Uterus (tissue), 2 donors: ENCODE measurements at regions not wholly inside any gene's neighbourhood (a gene's known extent, or its start where the extent isn't known, plus 50 kb on each side); places are given as distances from the start of the nearest gene placed in this dataset.

Source experiments
- POLR2A ChIP-seq, 2 donors: fragments of 450-650 bp; IDR thresholded peaks; one replicate each; pipeline ENCODE4 v1.6.1; 2016; ENCODE audit warnings: antibody characterized with exemption in 2 of 2, mild to moderate bottlenecking in 1 of 2, moderate library complexity in 1 of 2
- TF ChIP-seq, protein P1 (sequence below), 4 experiments: fragments of 200-600 bp in 2 of 4; fragments of 450-650 bp in 2 of 4; sonication (generic) in 2 of 4; IDR thresholded peaks; one replicate each; pipeline ENCODE4 v1.5.1; 2016 to 2019; ENCODE audit warnings: antibody characterized with exemption in 4 of 4, mild to moderate bottlenecking in 2 of 4, moderate library complexity in 1 of 4

DNA sequence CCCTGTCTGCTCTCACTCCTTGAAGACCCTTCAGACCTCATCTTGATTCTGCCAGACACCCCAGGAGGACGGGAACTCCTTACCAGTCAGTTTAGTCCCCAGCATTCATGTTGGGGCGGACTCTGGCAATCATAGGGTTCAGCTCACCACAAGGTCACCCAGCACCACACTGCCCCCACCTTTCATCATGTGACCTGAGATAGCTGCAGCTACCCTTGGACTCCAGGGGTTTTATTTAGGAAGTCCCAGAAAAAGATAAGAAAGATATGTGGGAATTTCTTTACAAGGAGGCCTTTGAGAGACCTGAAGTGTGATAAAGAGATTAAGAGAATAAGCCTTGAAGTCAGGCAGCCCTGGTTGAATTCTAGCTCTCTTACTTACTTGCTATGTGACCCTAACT lies 59.8 kb upstream of the NLK start:
- TF ChIP-seq, protein P1, sequence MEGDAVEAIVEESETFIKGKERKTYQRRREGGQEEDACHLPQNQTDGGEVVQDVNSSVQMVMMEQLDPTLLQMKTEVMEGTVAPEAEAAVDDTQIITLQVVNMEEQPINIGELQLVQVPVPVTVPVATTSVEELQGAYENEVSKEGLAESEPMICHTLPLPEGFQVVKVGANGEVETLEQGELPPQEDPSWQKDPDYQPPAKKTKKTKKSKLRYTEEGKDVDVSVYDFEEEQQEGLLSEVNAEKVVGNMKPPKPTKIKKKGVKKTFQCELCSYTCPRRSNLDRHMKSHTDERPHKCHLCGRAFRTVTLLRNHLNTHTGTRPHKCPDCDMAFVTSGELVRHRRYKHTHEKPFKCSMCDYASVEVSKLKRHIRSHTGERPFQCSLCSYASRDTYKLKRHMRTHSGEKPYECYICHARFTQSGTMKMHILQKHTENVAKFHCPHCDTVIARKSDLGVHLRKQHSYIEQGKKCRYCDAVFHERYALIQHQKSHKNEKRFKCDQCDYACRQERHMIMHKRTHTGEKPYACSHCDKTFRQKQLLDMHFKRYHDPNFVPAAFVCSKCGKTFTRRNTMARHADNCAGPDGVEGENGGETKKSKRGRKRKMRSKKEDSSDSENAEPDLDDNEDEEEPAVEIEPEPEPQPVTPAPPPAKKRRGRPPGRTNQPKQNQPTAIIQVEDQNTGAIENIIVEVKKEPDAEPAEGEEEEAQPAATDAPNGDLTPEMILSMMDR (IDR thresholded peaks at IDR 0.05), result no peak
- no peak for TF ChIP-seq POLR2A (IDR thresholded peaks at IDR 0.05)
